IMR-90 (cell line): ENCODE measurements at regions not wholly inside any gene's neighbourhood (a gene's known extent, or its start where the extent isn't known, plus 50 kb on each side); places are given as distances from the start of the nearest gene placed in this dataset.

ENCODE experiments used
- ATAC-seq: fragments of 200-7000 bp; cut with Tn5 transposase; 2 replicates; pipeline ENCODE4 v1.9.1; 2020; ENCODE audit warnings: low read depth, mild to moderate bottlenecking, moderate library complexity
- BruUV-seq: library from RNA; stranded (reverse); fragments of 400-500 nt; replicated peaks from 2 replicates; lab custom pipeline; 2021; lab: Mats Ljungman, UMichigan
- CTCF ChIA-PET: fragments of 300-600 bp; formaldehyde crosslinking; extraction: SDS; loops from one replicate; lab custom pipeline; 2021; ENCODE audit warnings: antibody characterized with exemption; lab: Yijun Ruan, JAX
- POLR2A ChIA-PET: fragments of 300-600 bp; sonication (Branson Sonifier 250); formaldehyde crosslinking; loops from one replicate; lab custom pipeline; 2022; ENCODE audit warnings: antibody characterized with exemption; ENCODE audit not compliant: unreplicated experiment; lab: Charles Lee
- DNase-seq: peaks from one replicate; pipeline ENCODE4 v3.0.0; 2013
- H2AFZ ChIP-seq: replicated peaks from 2 replicates; pipeline ENCODE3; 2013; ENCODE audit warnings: low read length, mild to moderate bottlenecking; ENCODE audit not compliant: poor library complexity
- H2AK5ac ChIP-seq: 2 replicates; pipeline ENCODE4 v1.6.1; 2013; ENCODE audit warnings: low read depth, low read length, inconsistent platforms
- H2AK9ac ChIP-seq: replicated peaks from 2 replicates; pipeline ENCODE3; 2013; ENCODE audit warnings: mild to moderate bottlenecking, low read depth, low read length, moderate library complexity; ENCODE audit not compliant: poor library complexity
- H2BK120ac ChIP-seq: 2 replicates; pipeline ENCODE4 v1.6.1; 2013; ENCODE audit warnings: low read depth, low read length, inconsistent platforms
- H2BK15ac ChIP-seq: 3 replicates; pipeline ENCODE4 v1.6.1; 2013; ENCODE audit warnings: low read depth, low read length, inconsistent platforms
- H2BK20ac ChIP-seq: 2 replicates; pipeline ENCODE4 v1.6.1; 2013; ENCODE audit warnings: low read depth, mild to moderate bottlenecking, inconsistent platforms, low read length, moderate library complexity
- H2BK5ac ChIP-seq: 2 replicates; pipeline ENCODE4 v1.6.1; 2013; ENCODE audit warnings: mild to moderate bottlenecking, low read depth, low read length, inconsistent platforms; ENCODE audit not compliant: poor library complexity, severe bottlenecking
- H3K14ac ChIP-seq: replicated peaks from 2 replicates; pipeline ENCODE4 v1.6.1; 2013; ENCODE audit warnings: low read depth, low read length, inconsistent platforms
- H3K18ac ChIP-seq: 2 replicates; pipeline ENCODE4 v1.6.1; 2013; ENCODE audit warnings: low read depth, low read length, control low read depth
- H3K23ac ChIP-seq: 2 replicates; pipeline ENCODE4 v1.6.1; 2013; ENCODE audit warnings: low read depth, low read length, inconsistent platforms
- H3K27ac ChIP-seq: 2 replicates; pipeline ENCODE4 v1.5.1; 2013; ENCODE audit warnings: mild to moderate bottlenecking, control low read depth, low read length; ENCODE audit not compliant: insufficient read depth
- H3K27me3 ChIP-seq: 2 replicates; pipeline ENCODE4 v1.6.1; 2013; ENCODE audit warnings: low read length; ENCODE audit not compliant: control insufficient read depth, insufficient read depth
- H3K36me3 ChIP-seq: 2 replicates; pipeline ENCODE4 v1.6.1; 2013; ENCODE audit warnings: low read length, mixed read lengths; ENCODE audit not compliant: control insufficient read depth, insufficient read depth
- H3K4ac ChIP-seq: 2 replicates; pipeline ENCODE4 v1.6.1; 2013; ENCODE audit warnings: low read depth, low read length, inconsistent platforms
- H3K4me1 ChIP-seq: 2 replicates; pipeline ENCODE4 v1.6.1; 2013; ENCODE audit warnings: low read length, mixed read lengths; ENCODE audit not compliant: control insufficient read depth, insufficient read depth
- H3K4me2 ChIP-seq: 2 replicates; pipeline ENCODE4 v1.6.1; 2013; ENCODE audit warnings: low read depth, mild to moderate bottlenecking, control low read depth, low read length, moderate library complexity
- H3K4me3 ChIP-seq: 2 replicates; pipeline ENCODE4 v1.5.1; 2013; ENCODE audit warnings: low read depth, mild to moderate bottlenecking, control low read depth, low read length, moderate library complexity; ENCODE audit not compliant: insufficient read depth
- H3K56ac ChIP-seq: 2 replicates; pipeline ENCODE4 v1.6.1; 2013; ENCODE audit warnings: low read length, inconsistent platforms; ENCODE audit not compliant: insufficient read depth; ENCODE audit errors: extremely low read depth
- H3K79me1 ChIP-seq, 2 experiments: 2 replicates each; pipeline ENCODE4 v1.6.1; 2013; ENCODE audit warnings: low read length in 2 of 2, inconsistent platforms in 1 of 2, low read depth in 1 of 2
- H3K9ac ChIP-seq: 2 replicates; pipeline ENCODE4 v1.6.1; 2013; ENCODE audit warnings: low read depth, low read length, control low read depth
- H3K9me1 ChIP-seq: 2 replicates; pipeline ENCODE4 v1.6.1; 2013; ENCODE audit warnings: low read length, inconsistent platforms; ENCODE audit not compliant: insufficient read depth
- H3K9me3 ChIP-seq: 2 replicates; pipeline ENCODE4 v1.6.1; 2013; ENCODE audit warnings: low read length; ENCODE audit not compliant: control insufficient read depth, insufficient read depth
- H4K20me1 ChIP-seq: 2 replicates; pipeline ENCODE4 v1.6.1; 2013; ENCODE audit warnings: low read length, inconsistent platforms; ENCODE audit not compliant: insufficient read depth
- H4K5ac ChIP-seq: 2 replicates; pipeline ENCODE4 v1.6.1; 2013; ENCODE audit warnings: mild to moderate bottlenecking, low read depth, low read length, control low read depth
- H4K8ac ChIP-seq, 2 experiments: 2 replicates each; pipeline ENCODE4 v1.6.1; 2013; ENCODE audit warnings: low read depth in 2 of 2, low read length in 2 of 2, control low read depth in 1 of 2, inconsistent platforms in 1 of 2
- H4K91ac ChIP-seq: 2 replicates; pipeline ENCODE4 v1.6.1; 2013; ENCODE audit warnings: low read depth, low read length, inconsistent platforms; ENCODE audit not compliant: insufficient read depth
- BHLHE40 ChIP-seq: fragments of 150-350 bp; IDR thresholded peaks from 2 replicates; pipeline ENCODE4 v1.6.1; 2016; ENCODE audit warnings: mild to moderate bottlenecking, low read depth, low read length
- WGBS, 2 experiments: methylation state at CpG; one replicate each; pipeline versions ENCODE4 v1.1.5 to v1.1.7; 2013; ENCODE audit warnings: missing lambda C conversion rate in 2 of 2; ENCODE audit not compliant: insufficient read length in 1 of 2; ENCODE audit errors: extremely low coverage in 2 of 2; 5-methylcytosine and 5-hydroxymethylcytosine counted together
- dilution Hi-C: fragments of 300-500 bp; cut with HindIII; formaldehyde crosslinking; loops from one replicate; pipeline ENCODE4 v1.14.3; 2018; ENCODE audit warnings: low sequenced_read_pairs; ENCODE audit not compliant: unreplicated experiment
- in situ Hi-C: fragments of 300-500 bp; cut with MboI; formaldehyde crosslinking; loops from 3 replicates; pipeline ENCODE4 v1.14.3; 2019; ENCODE audit warnings: low sequenced_read_pairs, inconsistent platforms, mixed read lengths
- intact Hi-C: fragments of 100-400 bp; cut with micrococcal nuclease; formaldehyde crosslinking; loops from 2 replicates; pipeline ENCODE4 v1.10.0; 2022

GRCh38 chr5:139739150-139739974, 56.2 kb upstream of the PSD2 start:
- H3K79me1 ChIP-seq, result no peaks in the 10 kb centered on the region
- no peaks in the 10 kb centered on the region for H3K9me3 ChIP-seq
- H2BK120ac ChIP-seq, result no peak overlapping the region
- peak overlapping the region; percentile 9 for H2AFZ ChIP-seq
- no peak overlapping the region for H2BK15ac ChIP-seq
- H2AK5ac ChIP-seq, result no peak overlapping the region
- 80% methylated on average over 1 of the region's 4 CpGs; no CpG with 5 or more reads in 1 of the 2 experiments for WGBS, 2 experiments
- H4K5ac ChIP-seq, result peak overlapping the region; percentile 52; the same call in 1 of the 2 replicates
- peaks cover 3% of the 10 kb centered on the region; the same call in 1 of the 2 replicates for H3K9me1 ChIP-seq
- dilution Hi-C loops, result no loop called here
- no peak overlapping the region for H3K9ac ChIP-seq
- H3K4me3 ChIP-seq, result no peak overlapping the region
- H3K27ac ChIP-seq, result no peak overlapping the region
- peak overlapping the region; percentile 12; the same call in 1 of the 2 replicates for H3K18ac ChIP-seq
- no peak overlapping the region for H3K23ac ChIP-seq
- 0 out of 2 replicates have a peak overlapping the region, but pooled peaks have one; percentile 6 for H4K91ac ChIP-seq
- no peak for TF ChIP-seq BHLHE40
- POLR2A ChIA-PET, result no interaction called here
- H3K4me1 ChIP-seq, result peaks cover 11% of the 10 kb centered on the region
- no peak for DNase-seq
- intact Hi-C loops, result no loop called here
- H3K4me2 ChIP-seq, result no peak overlapping the region
- H4K20me1 ChIP-seq, result no peaks in the 10 kb centered on the region
- H3K4ac ChIP-seq, result peak overlapping the region; percentile 8; the same call in 1 of the 2 replicates
- H3K27me3 ChIP-seq, result no peaks in the 10 kb centered on the region; the same call in 1 of the 2 replicates
- no TSS peak for BruUV-seq
- 0 out of 2 replicates have a peak overlapping the region, but pooled peaks have one; percentile 36 for H3K14ac ChIP-seq
- in situ Hi-C loops, result no loop called here
- H2BK5ac ChIP-seq, result no peak overlapping the region
- CTCF ChIA-PET, result no interaction called here
- ATAC-seq, result no peak; the same call in 1 of the 2 replicates
- H2AK9ac ChIP-seq, result peak overlapping the region; percentile 74
- no peaks in the 10 kb centered on the region for H3K36me3 ChIP-seq
- H3K56ac ChIP-seq, result no peak overlapping the region
- peak overlapping the region in 1 of 2 experiments; percentile 17; a peak in 1 of 4 replicates for H4K8ac ChIP-seq
- H2BK20ac ChIP-seq, result no peak overlapping the region; the same call in none of the 2 replicates
